GM21528 (cell line): ENCODE measurements at regions not wholly inside any gene's neighbourhood (a gene's known extent, or its start where the extent isn't known, plus 50 kb on each side); places are given as distances from the start of the nearest gene placed in this dataset.
"Not testable (repeated sequence)": the region's sequence is repeated elsewhere in the genome, so short reads cannot be mapped to it uniquely, and the experiment has no call there.

ENCODE experiments used
- ATAC-seq: cut with Tn5 transposase; IDR thresholded peaks from one replicate; pipeline ENCODE4 v1.9.1; 2021; ENCODE audit warnings: mild to moderate bottlenecking, moderate library complexity; ENCODE audit not compliant: unreplicated experiment, low FRiP score

- ATAC-seq = no peak
Measured at GRCh38 chr7:67463316-67463715, 466.7 kb downstream of the TYW1 start.

DNA sequence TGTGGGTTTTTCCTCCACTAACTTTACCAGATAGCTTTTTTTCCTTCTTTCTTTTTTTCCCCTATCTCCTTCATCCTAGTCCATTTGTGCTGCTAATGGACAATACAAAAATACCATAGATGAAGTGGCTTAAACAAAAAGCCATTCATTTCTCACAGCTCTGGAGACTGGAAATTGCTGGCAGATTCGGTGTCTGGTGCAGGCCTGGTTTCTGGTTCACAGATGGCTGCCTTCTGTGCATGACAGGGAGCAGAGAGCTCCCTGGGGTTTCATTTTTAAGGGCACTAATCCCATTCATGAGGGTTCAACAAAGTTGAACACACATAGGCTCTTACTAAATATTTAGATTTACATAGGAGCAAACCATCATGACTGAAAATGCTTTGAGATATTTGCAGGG, 467.4 kb downstream of the TYW1 start:
- ATAC-seq = no peak

DNA sequence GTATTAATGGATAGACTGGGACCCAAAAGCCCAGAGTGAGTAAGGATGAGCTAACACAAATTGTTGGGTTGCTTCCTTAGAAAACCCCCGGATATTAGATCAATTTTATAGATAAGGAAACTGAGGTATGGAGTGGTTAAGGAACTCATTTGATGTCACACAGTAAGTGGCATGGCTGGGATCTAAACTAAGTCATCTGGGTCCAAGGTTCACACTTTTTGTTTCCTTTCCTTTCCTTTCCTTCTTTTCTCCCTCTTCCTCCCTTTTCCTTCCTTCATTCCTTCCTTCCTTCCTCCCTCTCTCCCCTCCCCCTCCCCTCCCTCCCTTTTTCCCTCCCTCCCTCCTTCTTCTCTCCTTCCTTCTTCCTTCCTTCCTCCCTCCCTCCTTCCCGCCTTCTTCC, 469.5 kb downstream of the TYW1 start:
- no peak for ATAC-seq

DNA sequence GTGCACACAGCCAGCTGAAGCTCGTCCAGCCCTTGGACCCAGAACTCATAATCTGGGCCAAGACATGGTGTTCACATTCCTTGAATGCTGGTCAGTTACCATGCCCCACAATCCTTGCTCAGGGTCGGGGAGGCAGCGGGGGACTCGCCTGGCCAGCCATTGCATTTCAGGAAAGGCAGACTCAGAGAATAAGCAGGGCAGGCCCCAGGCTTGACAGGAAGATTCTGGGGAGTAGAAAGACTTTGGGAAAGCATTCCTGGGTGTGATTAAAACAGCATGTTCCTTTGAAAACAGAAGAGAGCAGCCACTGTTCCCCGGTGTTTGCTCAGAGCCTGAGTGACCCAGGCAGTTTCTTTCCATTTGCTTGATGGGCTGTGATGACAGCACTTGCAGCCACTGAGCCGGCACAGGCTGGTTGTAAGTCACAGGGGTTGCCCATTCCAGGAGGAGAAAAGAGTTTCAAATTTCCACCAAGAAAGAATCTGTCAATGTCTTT, 473.7 kb downstream of the TYW1 start:
- ATAC-seq = no peak

DNA sequence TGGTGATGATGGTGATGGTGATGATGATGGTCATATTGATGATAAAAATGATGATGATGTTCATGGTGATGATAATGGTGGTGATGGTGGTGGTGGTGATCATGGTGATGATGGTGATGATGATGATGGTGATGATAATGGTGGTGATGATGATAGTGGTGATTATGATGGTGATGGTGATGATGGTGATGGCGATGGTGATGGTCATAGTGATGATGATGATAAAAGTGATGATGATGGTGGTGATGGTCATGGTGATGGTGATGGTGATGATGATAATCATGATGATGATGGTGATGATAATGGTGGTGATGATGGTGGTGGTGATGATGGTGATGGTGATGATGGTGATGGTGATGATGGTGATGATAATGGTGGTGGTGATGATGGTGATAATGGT, 478.7 kb downstream of the TYW1 start:
- ATAC-seq = no peak

DNA sequence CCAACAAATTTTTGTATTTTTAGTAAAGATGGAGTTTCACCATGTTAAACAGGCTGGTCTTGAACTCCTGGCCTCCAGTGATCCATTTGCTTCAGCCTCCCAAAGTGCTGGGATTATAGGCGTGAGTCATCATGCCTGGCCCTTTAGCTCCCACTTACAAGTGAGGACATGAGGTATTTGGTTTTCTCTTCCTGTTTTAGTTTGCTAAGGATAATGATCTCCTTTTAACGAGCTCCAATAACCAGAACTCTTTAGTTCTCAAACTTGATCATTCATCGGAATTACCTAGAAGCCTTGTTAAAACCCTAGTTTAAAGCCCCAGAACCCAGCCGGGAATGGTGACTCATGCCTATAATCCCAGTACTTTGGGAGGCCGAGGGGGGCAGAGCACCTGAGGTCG, 481.4 kb downstream of the TYW1 start:
- no peak for ATAC-seq

DNA sequence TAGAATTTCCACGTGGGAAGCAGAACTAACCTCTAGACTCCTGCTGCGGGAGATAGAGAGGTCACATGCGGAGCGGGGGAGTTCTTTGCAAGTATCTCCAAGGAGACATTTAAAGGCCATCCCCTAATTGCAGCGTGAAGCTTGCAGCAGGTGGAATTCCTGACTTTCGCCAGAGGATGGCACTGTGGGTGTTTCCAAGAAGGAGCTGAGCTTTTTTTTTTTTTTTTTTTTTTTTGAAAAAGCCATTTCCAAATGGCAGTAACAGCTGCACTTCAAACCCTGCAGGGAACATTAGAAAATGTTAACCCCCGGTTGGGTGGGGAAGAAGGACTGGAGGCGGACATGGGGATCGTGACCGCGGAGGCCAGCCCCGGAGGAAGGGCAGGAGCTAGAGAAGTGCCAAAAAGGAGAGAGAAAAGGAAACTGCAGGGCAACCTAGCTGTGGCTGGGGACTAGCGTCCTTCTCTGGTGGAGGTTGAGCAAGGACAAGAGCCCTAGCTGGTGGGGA, 487.7 kb downstream of the TYW1 start:
- ATAC-seq = no peak

DNA sequence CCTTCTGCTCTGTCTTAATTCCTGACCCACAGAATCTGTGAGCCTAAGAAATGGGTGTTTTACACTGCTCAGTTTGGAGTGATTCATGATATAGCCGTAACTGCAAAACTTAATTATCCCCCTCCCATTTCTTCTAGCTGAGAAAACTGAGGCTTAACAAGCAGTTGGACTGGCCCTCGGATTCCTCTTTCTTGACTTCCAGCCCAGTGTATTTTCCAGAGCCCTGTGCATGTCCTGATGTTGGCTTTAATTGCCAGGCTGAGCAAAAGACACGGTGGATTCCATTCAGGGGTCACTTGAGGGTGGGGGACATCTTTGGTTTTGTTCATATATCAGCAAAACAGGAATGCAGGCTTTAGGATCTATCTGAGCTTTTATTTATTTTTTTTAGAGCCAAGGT, 489.8 kb downstream of the TYW1 start:
- no peak for ATAC-seq

DNA sequence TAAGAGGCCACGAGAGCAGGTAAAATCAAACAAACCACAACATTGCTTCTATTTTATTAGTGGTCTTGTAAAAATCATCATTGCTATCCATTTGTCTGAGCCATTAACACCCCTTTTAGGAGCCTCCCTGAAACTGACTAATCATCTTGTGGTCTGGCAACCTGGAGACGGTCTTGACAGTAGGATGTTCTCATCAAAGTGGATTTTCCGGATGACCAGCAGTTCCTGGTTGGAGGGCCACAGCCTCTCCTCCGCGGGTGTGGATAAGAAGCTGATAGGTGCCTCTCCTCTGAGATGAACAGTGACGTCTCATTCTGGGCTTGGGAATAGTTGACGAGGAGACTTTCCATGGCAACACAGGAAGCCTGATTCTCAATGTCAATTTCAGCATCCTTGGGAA, 490.7 kb downstream of the TYW1 start:
- ATAC-seq = no peak

DNA sequence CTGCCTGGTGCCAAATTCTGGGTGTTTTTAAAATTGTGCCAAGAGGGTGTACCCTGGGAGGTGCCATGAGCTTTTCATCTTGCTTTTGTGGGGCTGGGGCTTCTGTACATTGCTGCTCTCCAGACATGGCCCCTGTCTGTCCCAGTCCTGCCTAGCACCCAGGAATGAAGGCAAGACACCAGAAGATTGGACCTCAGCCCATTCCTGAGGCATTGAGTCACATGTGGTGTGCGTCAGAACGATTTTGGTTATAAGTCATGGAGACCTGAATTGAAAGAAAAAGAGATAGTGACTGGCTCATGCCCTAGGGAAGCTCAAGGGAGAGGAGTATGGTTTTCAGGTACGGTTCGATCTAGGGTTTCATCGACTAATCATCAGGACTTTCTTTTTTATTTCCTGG, 493.2 kb downstream of the TYW1 start:
- ATAC-seq = no peak

- no peak for ATAC-seq
Measured at GRCh38 chr7:67493366-67493765, 496.7 kb downstream of the TYW1 start.

GRCh38 chr7:67496589-67496988, 500.0 kb downstream of the TYW1 start:
- ATAC-seq = no peak

GRCh38 chr7:67497914-67498313, 501.3 kb downstream of the TYW1 start:
- not testable (repeated sequence) for ATAC-seq

DNA sequence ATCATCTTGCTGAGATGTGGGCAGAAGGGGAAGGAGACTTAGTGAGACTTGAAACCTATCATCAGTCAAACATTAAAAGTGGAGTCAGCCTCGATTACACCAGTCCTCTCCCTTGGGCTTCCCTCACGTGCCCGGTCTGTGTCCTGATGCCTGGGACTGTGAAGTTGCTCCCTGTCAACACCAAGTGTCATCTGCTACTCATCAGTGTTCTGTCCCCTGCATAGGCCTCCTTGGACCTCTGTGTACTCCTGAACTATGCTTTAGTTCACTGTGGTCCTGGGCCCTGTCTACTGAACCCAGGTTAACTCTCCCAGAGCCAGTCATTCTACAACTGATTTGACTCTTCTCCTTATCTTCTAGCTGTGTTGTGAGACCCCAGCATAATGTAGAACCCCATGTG, 506.3 kb downstream of the TYW1 start:
- ATAC-seq = no peak

- no peak for ATAC-seq
Measured at GRCh38 chr7:67505449-67505848, 508.8 kb downstream of the TYW1 start.

DNA sequence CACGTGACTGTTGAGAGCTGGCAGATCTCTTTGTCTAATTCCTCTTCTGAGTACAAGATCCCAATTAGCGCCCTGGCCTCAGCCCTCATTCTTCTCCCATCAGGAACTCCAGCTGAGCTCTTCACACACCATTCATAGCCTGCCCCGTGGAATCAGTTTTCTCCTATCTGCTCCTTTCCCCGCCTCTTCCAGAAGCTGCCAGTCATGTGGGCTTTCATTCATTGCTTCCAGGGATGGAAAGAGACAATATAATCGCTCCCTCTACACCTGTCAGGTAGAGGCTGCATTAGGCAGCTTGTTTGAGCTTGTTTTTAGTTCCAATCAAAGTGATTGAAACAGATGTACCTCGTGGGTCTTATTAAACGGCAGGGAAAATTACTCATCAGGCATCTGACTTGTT, 515.8 kb downstream of the TYW1 start:
- no peak for ATAC-seq

GRCh38 chr7:67518580-67518979, 521.9 kb downstream of the TYW1 start:
- ATAC-seq = no peak

DNA sequence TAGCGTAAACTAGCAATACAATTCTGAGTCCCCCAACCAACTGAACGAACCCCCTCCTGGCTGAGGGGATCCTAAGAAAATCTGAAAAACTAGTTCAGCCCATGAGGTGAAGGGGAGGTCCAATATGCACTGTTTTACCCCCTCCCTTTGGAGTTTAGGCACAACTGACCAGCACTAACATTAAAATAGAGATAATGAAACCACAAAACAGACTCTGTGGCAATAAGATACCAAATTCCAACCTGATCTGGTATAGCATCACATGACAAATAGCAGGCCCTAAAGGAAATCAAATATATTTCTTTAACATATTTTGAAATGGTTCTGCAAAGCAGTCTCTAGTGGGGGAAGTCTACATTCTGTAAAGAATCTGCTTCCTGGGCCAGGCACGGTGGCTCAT, 522.5 kb downstream of the TYW1 start:
- ATAC-seq = no peak

GRCh38 chr7:67522504-67522903, 525.9 kb downstream of the TYW1 start:
- ATAC-seq = no peak

GRCh38 chr7:67523713-67524112, 527.1 kb downstream of the TYW1 start:
- no peak for ATAC-seq

DNA sequence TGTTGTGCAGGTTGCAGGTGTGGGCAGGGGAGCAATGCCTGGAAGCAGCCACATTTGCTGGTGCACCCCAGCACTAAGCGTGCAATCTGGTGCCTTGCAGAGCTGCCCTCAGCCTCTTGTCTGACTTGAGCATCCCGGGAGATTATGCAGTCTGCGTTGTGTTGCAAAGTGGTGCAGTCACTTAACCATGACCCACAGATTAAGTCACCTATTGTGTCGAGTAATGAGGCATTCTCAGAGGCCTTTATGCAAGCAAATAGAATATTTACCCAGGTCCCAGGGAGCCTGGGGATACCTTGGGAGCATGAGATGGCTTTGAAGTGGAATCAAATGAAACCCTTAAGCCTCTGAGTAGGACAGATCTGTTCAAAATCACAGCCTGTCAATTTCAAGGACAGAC, 529.0 kb downstream of the TYW1 start:
- ATAC-seq = no peak

DNA sequence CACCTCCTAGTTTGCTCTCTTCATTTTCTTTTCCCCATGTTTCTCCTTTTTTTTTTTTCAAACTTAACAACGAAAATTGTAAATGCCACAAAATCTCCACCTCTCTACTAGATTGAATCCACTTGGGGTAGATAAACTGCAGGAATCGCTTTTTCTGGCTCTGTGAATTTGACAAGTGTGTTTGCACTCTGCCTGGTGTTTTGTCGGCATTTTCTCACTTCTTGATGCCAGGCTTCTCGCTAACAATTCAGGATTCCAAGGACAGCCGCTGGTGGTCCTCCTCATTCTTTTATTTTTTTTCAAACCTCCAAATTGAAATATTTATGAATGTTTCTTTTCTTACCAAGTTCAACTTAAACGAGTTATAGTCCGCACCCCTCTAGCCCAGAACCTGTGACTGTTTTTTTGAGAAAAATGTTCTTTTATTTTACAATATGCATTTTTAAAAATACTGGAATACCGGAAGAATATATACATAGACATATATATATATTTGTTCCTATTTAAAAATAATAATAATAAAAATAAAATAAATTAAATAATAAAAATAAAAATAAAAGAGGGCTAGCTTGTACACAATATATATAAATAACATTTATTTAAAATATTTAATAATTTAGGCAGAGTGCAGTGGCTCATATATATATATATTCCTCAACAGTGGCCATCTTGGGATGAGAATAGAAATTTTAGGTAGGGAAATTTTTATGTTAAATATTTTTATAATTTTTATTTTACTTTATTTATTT, 538.8 kb downstream of the TYW1 start:
- no peak for ATAC-seq

- no peak for ATAC-seq
Measured at GRCh38 chr7:67542916-67543315, 546.3 kb downstream of the TYW1 start.
